A549 (cell line): ENCODE measurements at regions not wholly inside any gene's neighbourhood (a gene's known extent, or its start where the extent isn't known, plus 50 kb on each side); places are given as distances from the start of the nearest gene placed in this dataset.

Experiments used
- CEBPB ChIP-seq, 2 experiments: fragments of >200 bp in 1 of 2; sonication (Bioruptor Twin) in 1 of 2; formaldehyde crosslinking in 1 of 2; IDR thresholded peaks; 2 replicates each; pipeline ENCODE4 v1.6.1; 2012 to 2016
- CTCF ChIP-seq: fragments of >200 bp; sonication (Bioruptor Twin); formaldehyde crosslinking; IDR thresholded peaks from 3 replicates; pipeline ENCODE4 v1.5.1; 2016
- ELK1 ChIP-seq: fragments of 150-350 bp; IDR thresholded peaks from 2 replicates; pipeline ENCODE4 v1.6.1; 2014; ENCODE audit warnings: low read depth, mild to moderate bottlenecking, low read length
- MAFK ChIP-seq: fragments of 450-650 bp; IDR thresholded peaks from 2 replicates; pipeline ENCODE4 v1.6.1; 2014; ENCODE audit not compliant: partially characterized antibody
- MAZ ChIP-seq: fragments of 150-350 bp; IDR thresholded peaks from 2 replicates; pipeline ENCODE4 v1.6.1; 2014; ENCODE audit warnings: antibody characterized with exemption, low read depth, low read length, borderline replicate concordance

- TF ChIP-seq CTCF (no peak), CEBPB (IDR thresholded peaks at IDR 0.05) (no peak), MAFK (no peak), ELK1 (no peak), MAZ (no peak)
Measured at GRCh38 chr1:184860535-184860934, 105.9 kb upstream of the EDEM3 start.
